ENCODE measurements at regions not wholly inside any gene's neighbourhood (a gene's known extent, or its start where the extent isn't known, plus 50 kb on each side); places are given as distances from the start of the nearest gene placed in this dataset.

GRCh38 chr7:115153769-115154477 is 232.0 kb downstream of the MDFIC start:
- Histone ChIP-seq H3K27me3 (no peaks in the 10 kb centered on the region), H3K27ac (no peak overlapping the region), H3K4me3 (no peak overlapping the region), H3K9me3 (no peaks in the 10 kb centered on the region), H3K4me1 (peaks cover 0 to 12% (median 2%) of the 10 kb centered on the region in 4 donors), H3K36me3 (no peaks in the 10 kb centered on the region)
- no peak for TF ChIP-seq CTCF (IDR thresholded peaks at IDR 0.05)
- TF ChIP-seq POLR2A (IDR thresholded peaks at IDR 0.05): no peak
- DNase-seq (no peak), ATAC-seq (peak; percentile 50 to 86 (median 79))
- 42% methylated on average over 4 of the region's 4 CpGs for WGBS (ENCODE audit: insufficient coverage, low coverage, low lambda C conversion rate, missing lambda C conversion rate)
- intact Hi-C loops (cut with DNase I): no loop called here

DNA sequence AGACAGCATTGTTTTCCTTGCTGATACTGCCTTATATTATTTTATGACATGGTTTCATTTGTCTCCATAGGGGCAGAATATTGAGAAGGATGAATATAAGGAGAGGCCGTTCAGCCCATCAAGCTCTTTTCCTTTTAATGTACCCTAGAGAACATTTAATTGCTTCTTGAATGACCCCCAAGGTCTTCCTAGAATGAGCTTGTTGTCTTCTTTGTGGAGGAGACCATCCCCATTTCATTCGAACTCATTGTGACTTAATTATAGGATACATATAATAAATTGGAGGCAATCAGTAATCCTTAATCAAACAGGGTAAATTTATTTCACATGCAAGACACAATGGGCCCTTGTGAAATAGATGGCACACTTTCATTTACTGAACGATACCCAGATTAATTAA is 231.3 kb downstream of the MDFIC start:
- Histone ChIP-seq H3K27me3 (no peaks in the 10 kb centered on the region), H3K4me3 (no peak overlapping the region), H3K9me3 (no peaks in the 10 kb centered on the region), H3K36me3 (no peaks in the 10 kb centered on the region), H3K27ac (no peak overlapping the region), H3K4me1 (peaks cover 0 to 12% (median 2%) of the 10 kb centered on the region in 4 donors)
- TF ChIP-seq CTCF (IDR thresholded peaks at IDR 0.05): no peak
- no peak for TF ChIP-seq POLR2A (IDR thresholded peaks at IDR 0.05)
- intact Hi-C loops (cut with DNase I): no loop called here
- 67% methylated on average over 3 of the region's 3 CpGs for WGBS (ENCODE audit: insufficient coverage, low coverage, low lambda C conversion rate, missing lambda C conversion rate)
- no peak for DNase-seq
- ATAC-seq: peak in 1 of 4 donors; percentile 35

DNA sequence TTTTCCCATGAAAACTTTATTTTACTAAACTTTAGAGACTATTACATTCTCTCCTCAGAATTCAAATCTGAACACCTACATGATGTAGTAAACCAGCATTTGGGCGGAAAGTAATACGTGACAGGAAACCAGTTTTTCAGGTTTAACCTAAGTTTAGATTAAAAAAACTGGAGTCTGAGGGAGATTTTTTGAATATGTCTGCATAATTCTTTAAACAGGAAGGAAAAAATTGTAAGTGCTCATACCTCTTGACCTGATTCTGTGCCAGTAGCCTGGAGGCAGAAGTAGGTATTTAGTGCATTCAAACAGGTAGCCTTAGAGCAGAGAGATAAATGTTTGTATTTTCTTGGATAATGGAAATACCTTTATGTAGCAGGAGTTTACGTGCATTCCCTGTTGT is 224.3 kb downstream of the MDFIC start:
- H3K4me3 ChIP-seq: no peak overlapping the region
- peak overlapping the region in 1 of 3 donors; percentile 65 for H3K27ac ChIP-seq

DNA sequence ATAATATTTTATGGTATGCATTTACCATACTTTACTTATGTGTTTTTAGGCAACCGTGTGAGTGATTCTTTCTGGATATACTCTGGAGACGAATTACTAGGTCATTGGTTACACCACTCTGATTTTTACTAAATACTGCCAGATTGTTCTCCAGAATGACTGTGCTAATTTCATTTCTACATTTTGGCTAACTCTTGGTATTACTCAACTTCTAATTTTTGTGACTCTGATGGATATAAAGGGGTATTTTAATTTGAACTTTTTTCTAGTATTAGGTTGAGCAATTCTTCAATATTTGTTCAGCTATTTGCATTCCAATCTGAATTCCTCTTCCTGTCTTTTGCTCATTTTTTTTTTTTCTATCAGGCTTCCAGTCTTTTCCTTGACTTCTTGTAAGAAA is 223.6 kb downstream of the MDFIC start:
- Histone ChIP-seq H3K4me3 (no peak overlapping the region), H3K27me3 (no peaks in the 10 kb centered on the region), H3K4me1 (peaks cover 0 to 14% (median 4%) of the 10 kb centered on the region in 4 donors), H3K36me3 (no peaks in the 10 kb centered on the region), H3K27ac (peak overlapping the region in 2 of 3 donors; percentile 56 to 65), H3K9me3 (no peaks in the 10 kb centered on the region)
- no peak for TF ChIP-seq CTCF (IDR thresholded peaks at IDR 0.05)
- no peak for TF ChIP-seq POLR2A (IDR thresholded peaks at IDR 0.05)
- ATAC-seq (peak; percentile 81 to 96 (median 90)), DNase-seq (no peak)
- intact Hi-C loops (cut with DNase I): no loop called here
- WGBS (ENCODE audit: insufficient coverage, low coverage, low lambda C conversion rate, missing lambda C conversion rate): 27% methylated on average over 2 of the region's 2 CpGs

More for the DNA sequence above, 224.3 kb downstream of the MDFIC start:
- Histone ChIP-seq H3K9me3 (no peaks in the 10 kb centered on the region), H3K4me1 (peaks cover 0 to 14% (median 4%) of the 10 kb centered on the region in 4 donors), H3K27me3 (no peaks in the 10 kb centered on the region), H3K36me3 (no peaks in the 10 kb centered on the region)
- DNase-seq (no peak), ATAC-seq (peak in 3 of 4 donors; percentile 18 to 25 (median 19))
- intact Hi-C loops (cut with DNase I): no loop called here
- TF ChIP-seq CTCF (IDR thresholded peaks at IDR 0.05) (peak in 1 of 4 donors; percentile 14), POLR2A (IDR thresholded peaks at IDR 0.05) (no peak)
- 63% methylated on average over 3 of the region's 3 CpGs for WGBS (ENCODE audit: insufficient coverage, low coverage, low lambda C conversion rate, missing lambda C conversion rate)

All from right lobe of liver (tissue), 6 donors.